PC-9 (cell line): ENCODE measurements at regions not wholly inside any gene's neighbourhood (a gene's known extent, or its start where the extent isn't known, plus 50 kb on each side); places are given as distances from the start of the nearest gene placed in this dataset.

Source experiments
- BruUV-seq: library from RNA; stranded (reverse); fragments of 400-500 nt; replicated peaks from 2 replicates; lab custom pipeline; 2021; lab: Mats Ljungman, UMichigan
- CTCF ChIA-PET: fragments of 300-600 bp; sonication (Branson Sonifier 250); formaldehyde crosslinking; loops from one replicate; lab custom pipeline; 2022; ENCODE audit warnings: antibody characterized with exemption; lab: Charles Lee
- POLR2A ChIA-PET: fragments of 300-600 bp; sonication (Branson Sonifier 250); formaldehyde crosslinking; loops from one replicate; lab custom pipeline; 2022; ENCODE audit warnings: antibody characterized with exemption; ENCODE audit not compliant: unreplicated experiment; lab: Charles Lee
- DNase-seq, 2 experiments: peaks; one replicate each; pipeline versions ENCODE4 v3.0.0 to v3.0.0-alpha.2; 2015 to 2022; ENCODE audit warnings: mixed read lengths in 1 of 2
- H2AFZ ChIP-seq: fragments of 200-600 bp; sonication (generic); 2 replicates; pipeline ENCODE4 v1.8.1; 2017; ENCODE audit warnings: antibody characterized with exemption
- H3F3A ChIP-seq: fragments of 200-600 bp; sonication (generic); 2 replicates; pipeline ENCODE4 v1.8.1; 2017; ENCODE audit warnings: antibody characterized with exemption, mild to moderate bottlenecking, low read depth; ENCODE audit not compliant: insufficient read depth
- H3K27ac ChIP-seq: fragments of 200-600 bp; sonication (generic); 2 replicates; pipeline ENCODE4 v1.6.1; 2016; ENCODE audit warnings: mixed run types
- H3K27me3 ChIP-seq: fragments of 200-600 bp; sonication (generic); 2 replicates; pipeline ENCODE4 v1.6.1; 2016; ENCODE audit warnings: low read depth, mixed run types; ENCODE audit not compliant: insufficient read depth
- H3K36me3 ChIP-seq: fragments of 200-600 bp; sonication (generic); 2 replicates; pipeline ENCODE4 v1.6.1; 2016; ENCODE audit warnings: low read depth, mixed run types
- H3K4me1 ChIP-seq: fragments of 200-600 bp; sonication (generic); replicated peaks from 2 replicates; pipeline ENCODE4 v1.6.1; 2016; ENCODE audit warnings: mixed run types; ENCODE audit not compliant: insufficient read depth
- H3K4me2 ChIP-seq: fragments of 200-600 bp; sonication (generic); 2 replicates; pipeline ENCODE4 v1.6.1; 2017; ENCODE audit warnings: mixed run types
- H3K4me3 ChIP-seq: fragments of 200-600 bp; sonication (generic); 2 replicates; pipeline ENCODE4 v1.6.1; 2016; ENCODE audit warnings: mixed run types
- H3K79me2 ChIP-seq: fragments of 200-600 bp; sonication (generic); 2 replicates; pipeline ENCODE4 v1.6.1; 2017; ENCODE audit warnings: low read depth, mixed run types
- H3K9me2 ChIP-seq: fragments of 200-600 bp; sonication (generic); 2 replicates; pipeline ENCODE4 v1.8.1; 2017; ENCODE audit warnings: mild to moderate bottlenecking; ENCODE audit not compliant: insufficient read depth
- H3K9me3 ChIP-seq: fragments of 200-600 bp; sonication (generic); 2 replicates; pipeline ENCODE4 v1.8.1; 2016; ENCODE audit warnings: low read depth; ENCODE audit not compliant: insufficient read depth
- H4K20me1 ChIP-seq: fragments of 200-600 bp; sonication (generic); 2 replicates; pipeline ENCODE4 v1.8.1; 2017; ENCODE audit not compliant: insufficient read depth
- EZH2 ChIP-seq: fragments of 200-600 bp; sonication (generic); IDR thresholded peaks from 2 replicates; pipeline ENCODE4 v1.8.0; 2017; ENCODE audit warnings: antibody characterized with exemption, low read depth
- intact Hi-C: fragments of 100-400 bp; cut with micrococcal nuclease; formaldehyde crosslinking; loops from one replicate; pipeline ENCODE4 v1.10.0; 2022; ENCODE audit not compliant: unreplicated experiment
- TF ChIP-seq, protein P1 (sequence below): fragments of 200-600 bp; sonication (generic); conservative IDR thresholded peaks from 2 replicates; pipeline ENCODE4 v1.6.1; 2017; ENCODE audit warnings: mixed run types, antibody characterized with exemption, mild to moderate bottlenecking, moderate library complexity

DNA sequence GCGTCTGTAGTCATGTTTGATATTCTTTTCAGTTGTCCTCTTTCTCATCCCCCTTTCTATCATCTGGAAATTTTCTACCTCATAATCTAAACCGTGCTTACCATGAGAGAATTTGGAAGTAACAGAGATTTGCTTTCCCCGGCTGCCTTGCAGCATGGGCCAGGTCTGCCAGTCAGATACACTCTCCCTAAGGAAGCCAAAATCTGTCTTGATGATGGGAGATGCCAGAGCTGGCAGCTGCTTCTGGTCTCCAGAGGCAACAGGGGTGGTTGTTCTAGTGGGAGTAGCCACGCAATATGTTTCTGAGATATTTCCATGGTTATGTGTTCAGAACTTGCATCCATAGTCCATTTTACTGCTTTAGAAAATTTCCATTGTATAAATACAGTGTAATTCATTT, 218.9 kb upstream of the RORA start:
- Histone ChIP-seq H3K9me2 (no peaks in the 10 kb centered on the region), H3K36me3 (no peaks in the 10 kb centered on the region), H3K4me3 (no peak overlapping the region), H3K27me3 (peaks cover 20% of the 10 kb centered on the region), H3K4me2 (no peak overlapping the region), H3K79me2 (no peaks in the 10 kb centered on the region), H3K4me1 (no peaks in the 10 kb centered on the region), H4K20me1 (no peaks in the 10 kb centered on the region), H3F3A (no peaks in the 10 kb centered on the region), H3K9me3 (no peaks in the 10 kb centered on the region), H2AFZ (no peak overlapping the region), H3K27ac (no peak overlapping the region)
- no TSS peak for BruUV-seq
- ChIA-PET CTCF (no interaction called here), POLR2A (no interaction called here)
- intact Hi-C loops, result no loop called here
- DNase-seq, result no peak
- TF ChIP-seq EZH2, result no peak
- TF ChIP-seq, protein P1, sequence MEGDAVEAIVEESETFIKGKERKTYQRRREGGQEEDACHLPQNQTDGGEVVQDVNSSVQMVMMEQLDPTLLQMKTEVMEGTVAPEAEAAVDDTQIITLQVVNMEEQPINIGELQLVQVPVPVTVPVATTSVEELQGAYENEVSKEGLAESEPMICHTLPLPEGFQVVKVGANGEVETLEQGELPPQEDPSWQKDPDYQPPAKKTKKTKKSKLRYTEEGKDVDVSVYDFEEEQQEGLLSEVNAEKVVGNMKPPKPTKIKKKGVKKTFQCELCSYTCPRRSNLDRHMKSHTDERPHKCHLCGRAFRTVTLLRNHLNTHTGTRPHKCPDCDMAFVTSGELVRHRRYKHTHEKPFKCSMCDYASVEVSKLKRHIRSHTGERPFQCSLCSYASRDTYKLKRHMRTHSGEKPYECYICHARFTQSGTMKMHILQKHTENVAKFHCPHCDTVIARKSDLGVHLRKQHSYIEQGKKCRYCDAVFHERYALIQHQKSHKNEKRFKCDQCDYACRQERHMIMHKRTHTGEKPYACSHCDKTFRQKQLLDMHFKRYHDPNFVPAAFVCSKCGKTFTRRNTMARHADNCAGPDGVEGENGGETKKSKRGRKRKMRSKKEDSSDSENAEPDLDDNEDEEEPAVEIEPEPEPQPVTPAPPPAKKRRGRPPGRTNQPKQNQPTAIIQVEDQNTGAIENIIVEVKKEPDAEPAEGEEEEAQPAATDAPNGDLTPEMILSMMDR, result no peak

DNA sequence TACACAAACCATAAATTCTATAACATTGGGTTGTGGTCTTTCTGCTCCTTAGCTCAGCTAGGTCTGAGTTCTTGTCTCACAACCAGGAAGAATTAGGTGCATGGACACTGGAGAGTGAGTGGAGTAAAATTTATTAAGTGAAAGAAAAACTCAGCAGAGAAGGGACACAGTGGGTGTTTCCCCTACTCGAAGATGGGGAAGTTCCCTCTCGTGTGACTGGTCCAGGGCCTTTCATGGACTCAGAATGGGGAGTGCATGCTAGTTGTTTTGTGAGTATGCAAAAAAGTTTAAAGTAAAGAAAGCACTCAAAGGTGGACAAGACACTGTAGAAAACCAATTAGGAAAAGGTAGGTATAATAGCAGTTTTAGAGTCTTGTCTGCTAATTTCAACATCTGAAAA, 215.5 kb upstream of the RORA start:
- H3K36me3 ChIP-seq, result no peaks in the 10 kb centered on the region
- H3K4me3 ChIP-seq, result no peak overlapping the region
- H3K27ac ChIP-seq, result no peak overlapping the region
- peaks cover 20% of the 10 kb centered on the region for H3K27me3 ChIP-seq
- CTCF ChIA-PET, result no interaction called here
- no peaks in the 10 kb centered on the region for H3K9me3 ChIP-seq
- H3K4me1 ChIP-seq, result no peaks in the 10 kb centered on the region
- H3K79me2 ChIP-seq, result no peaks in the 10 kb centered on the region
- no peaks in the 10 kb centered on the region for H4K20me1 ChIP-seq
- intact Hi-C loops, result no loop called here
- DNase-seq, result no peak
- TF ChIP-seq EZH2, result no peak
- TF ChIP-seq, protein P1, result no peak
- BruUV-seq, result no TSS peak
- no peaks in the 10 kb centered on the region for H3F3A ChIP-seq
- H2AFZ ChIP-seq, result no peak overlapping the region
- H3K4me2 ChIP-seq, result no peak overlapping the region
- POLR2A ChIA-PET, result no interaction called here
- no peaks in the 10 kb centered on the region for H3K9me2 ChIP-seq

DNA sequence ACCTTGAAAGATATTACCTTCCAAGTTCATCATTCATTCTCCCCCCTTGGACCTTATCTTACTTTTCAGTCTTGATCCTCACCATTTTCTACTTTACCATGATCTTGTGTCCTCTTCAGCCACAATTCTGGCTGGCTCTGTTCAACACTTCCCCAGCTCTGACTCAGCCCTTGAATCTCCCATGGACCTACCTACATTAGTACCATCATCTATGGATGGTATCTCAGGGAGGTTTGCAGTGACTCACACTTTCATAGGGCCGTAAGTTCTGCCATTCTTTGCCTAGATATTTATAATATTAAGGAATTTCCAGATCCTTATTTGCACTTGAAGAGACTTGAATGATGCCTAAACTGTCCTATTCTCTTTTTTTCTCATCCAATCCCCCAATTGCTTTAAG, 213.7 kb upstream of the RORA start:
- Histone ChIP-seq H3K4me2 (no peak overlapping the region), H2AFZ (no peak overlapping the region), H3K27ac (no peak overlapping the region), H3K9me2 (no peaks in the 10 kb centered on the region), H3F3A (no peaks in the 10 kb centered on the region), H3K27me3 (peaks cover 17% of the 10 kb centered on the region), H3K36me3 (no peaks in the 10 kb centered on the region), H3K4me1 (no peaks in the 10 kb centered on the region), H3K4me3 (no peak overlapping the region), H4K20me1 (no peaks in the 10 kb centered on the region), H3K9me3 (no peaks in the 10 kb centered on the region), H3K79me2 (no peaks in the 10 kb centered on the region)
- no TSS peak for BruUV-seq
- ChIA-PET POLR2A (no interaction called here), CTCF (no interaction called here)
- DNase-seq, result no peak
- TF ChIP-seq, protein P1, result no peak
- TF ChIP-seq EZH2, result no peak
- intact Hi-C loops, result no loop called here
